ENCODE measurements at regions not wholly inside any gene's neighbourhood (a gene's known extent, or its start where the extent isn't known, plus 50 kb on each side); places are given as distances from the start of the nearest gene placed in this dataset.

GRCh38 chr10:33833566-33833965 is 499.1 kb upstream of the NRP1 start:
- no peak for TF ChIP-seq EP300 (IDR thresholded peaks at IDR 0.05; ENCODE audit: borderline replicate concordance)
- TF ChIP-seq MAX (IDR thresholded peaks at IDR 0.05) = no peak
- no peak for TF ChIP-seq TCF12 (IDR thresholded peaks at IDR 0.05; ENCODE audit: low read depth)
- TF ChIP-seq YY1 (IDR thresholded peaks at IDR 0.05; ENCODE audit: low read depth) = no peak
- TF ChIP-seq, protein P1, sequence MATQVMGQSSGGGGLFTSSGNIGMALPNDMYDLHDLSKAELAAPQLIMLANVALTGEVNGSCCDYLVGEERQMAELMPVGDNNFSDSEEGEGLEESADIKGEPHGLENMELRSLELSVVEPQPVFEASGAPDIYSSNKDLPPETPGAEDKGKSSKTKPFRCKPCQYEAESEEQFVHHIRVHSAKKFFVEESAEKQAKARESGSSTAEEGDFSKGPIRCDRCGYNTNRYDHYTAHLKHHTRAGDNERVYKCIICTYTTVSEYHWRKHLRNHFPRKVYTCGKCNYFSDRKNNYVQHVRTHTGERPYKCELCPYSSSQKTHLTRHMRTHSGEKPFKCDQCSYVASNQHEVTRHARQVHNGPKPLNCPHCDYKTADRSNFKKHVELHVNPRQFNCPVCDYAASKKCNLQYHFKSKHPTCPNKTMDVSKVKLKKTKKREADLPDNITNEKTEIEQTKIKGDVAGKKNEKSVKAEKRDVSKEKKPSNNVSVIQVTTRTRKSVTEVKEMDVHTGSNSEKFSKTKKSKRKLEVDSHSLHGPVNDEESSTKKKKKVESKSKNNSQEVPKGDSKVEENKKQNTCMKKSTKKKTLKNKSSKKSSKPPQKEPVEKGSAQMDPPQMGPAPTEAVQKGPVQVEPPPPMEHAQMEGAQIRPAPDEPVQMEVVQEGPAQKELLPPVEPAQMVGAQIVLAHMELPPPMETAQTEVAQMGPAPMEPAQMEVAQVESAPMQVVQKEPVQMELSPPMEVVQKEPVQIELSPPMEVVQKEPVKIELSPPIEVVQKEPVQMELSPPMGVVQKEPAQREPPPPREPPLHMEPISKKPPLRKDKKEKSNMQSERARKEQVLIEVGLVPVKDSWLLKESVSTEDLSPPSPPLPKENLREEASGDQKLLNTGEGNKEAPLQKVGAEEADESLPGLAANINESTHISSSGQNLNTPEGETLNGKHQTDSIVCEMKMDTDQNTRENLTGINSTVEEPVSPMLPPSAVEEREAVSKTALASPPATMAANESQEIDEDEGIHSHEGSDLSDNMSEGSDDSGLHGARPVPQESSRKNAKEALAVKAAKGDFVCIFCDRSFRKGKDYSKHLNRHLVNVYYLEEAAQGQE (IDR thresholded peaks at IDR 0.05; ENCODE audit: low read depth) = no peak
- no peak for TF ChIP-seq EGR1 (IDR thresholded peaks at IDR 0.05)
